Tibial nerve (tissue), 4 donors: ENCODE measurements at regions not wholly inside any gene's neighbourhood (a gene's known extent, or its start where the extent isn't known, plus 50 kb on each side); places are given as distances from the start of the nearest gene placed in this dataset.

Source experiments
- CTCF ChIP-seq, 5 experiments: fragments of 200-600 bp in 3 of 5; fragments of 450-650 bp in 2 of 5; sonication (generic) in 3 of 5; IDR thresholded peaks; one replicate each; pipeline ENCODE4 v1.5.1; 2016 to 2019; ENCODE audit warnings: antibody characterized with exemption in 5 of 5, mild to moderate bottlenecking in 3 of 5, moderate library complexity in 2 of 5
- EP300 ChIP-seq, 2 donors: sonication (generic); formaldehyde crosslinking; IDR thresholded peaks; one replicate each; pipeline ENCODE4 v1.6.1; 2017; ENCODE audit warnings: antibody characterized with exemption in 2 of 2, mild to moderate bottlenecking in 1 of 2

GRCh38 chrX:150037041-150037440 lies 98.8 kb upstream of the EOLA2 start:
- no peak for TF ChIP-seq CTCF (IDR thresholded peaks at IDR 0.05)
- no peak for TF ChIP-seq EP300 (IDR thresholded peaks at IDR 0.05)
